Kidney (tissue), 13 donors: ENCODE measurements at regions not wholly inside any gene's neighbourhood (a gene's known extent, or its start where the extent isn't known, plus 50 kb on each side); places are given as distances from the start of the nearest gene placed in this dataset.
A peak's percentile ranks its signal among the peaks of the same experiment; 100 is the strongest.

Source experiments
- DNase-seq, 5 donors: peaks; one replicate each; pipeline ENCODE4 v3.0.0-alpha.2; 2013 to 2020
- FAIRE-seq: peaks from 2 replicates; lab custom pipeline; 2012; peaks lifted over from hg19 to GRCh38; lab: Jason Lieb, UNC
- H3K27ac ChIP-seq, 2 donors: one replicate each; pipeline ENCODE4 v1.7.0; 2013; ENCODE audit warnings: low read depth in 2 of 2, low read length in 2 of 2, inconsistent platforms in 1 of 2
- H3K27me3 ChIP-seq: one replicate; pipeline ENCODE4 v1.7.1; 2013; ENCODE audit warnings: low read length, inconsistent platforms; ENCODE audit not compliant: control insufficient read depth, insufficient read depth
- H3K36me3 ChIP-seq, 3 donors: one replicate each; pipeline versions ENCODE4 v1.7.0 to v1.7.1; 2013; ENCODE audit warnings: low read length in 3 of 3, control low read depth in 1 of 3, inconsistent platforms in 1 of 3; ENCODE audit not compliant: insufficient read depth in 3 of 3, control insufficient read depth in 2 of 3
- H3K4me1 ChIP-seq, 3 donors: one replicate each; pipeline versions ENCODE4 v1.7.0 to v1.7.1; 2013; ENCODE audit warnings: low read length in 3 of 3, inconsistent platforms in 1 of 3, low read depth in 1 of 3; ENCODE audit not compliant: control insufficient read depth in 2 of 3, insufficient read depth in 2 of 3
- H3K4me3 ChIP-seq, 3 donors: one replicate each; pipeline versions ENCODE4 v1.7.0 to v1.8.1; 2013; ENCODE audit warnings: low read length in 3 of 3, control low read depth in 1 of 3, inconsistent platforms in 1 of 3
- H3K9ac ChIP-seq, 3 donors: one replicate each; pipeline versions ENCODE4 v1.7.0 to v1.7.1; 2013; ENCODE audit warnings: low read length in 3 of 3, control low read depth in 1 of 3, inconsistent platforms in 1 of 3
- H3K9me3 ChIP-seq, 3 donors: one replicate each; pipeline versions ENCODE4 v1.7.0 to v1.7.1; 2013; ENCODE audit warnings: low read length in 3 of 3, control low read depth in 1 of 3, inconsistent platforms in 1 of 3; ENCODE audit not compliant: control insufficient read depth in 2 of 3, insufficient read depth in 1 of 3
- intact Hi-C: fragments of 100-400 bp; cut with DNase I; formaldehyde crosslinking; loops from one replicate; pipeline ENCODE4 v1.11.1; 2022
- TF ChIP-seq, protein P1 (sequence below): IDR thresholded peaks from 3 replicates; pipeline ENCODE4 v1.5.1; 2012; ENCODE audit warnings: mild to moderate bottlenecking, moderate library complexity, borderline replicate concordance; ENCODE audit not compliant: insufficient read depth; ENCODE audit errors: extremely low read depth
- donor health status: control.
- donor health status: control.
- donor health status: control.
- donor health status: control.
- donor health status: control.
- donor health status: DM: yes; HTN: yes; CAD: no.
- donor health status: Normal renal cell carcinoma (clear cell type).

DNA sequence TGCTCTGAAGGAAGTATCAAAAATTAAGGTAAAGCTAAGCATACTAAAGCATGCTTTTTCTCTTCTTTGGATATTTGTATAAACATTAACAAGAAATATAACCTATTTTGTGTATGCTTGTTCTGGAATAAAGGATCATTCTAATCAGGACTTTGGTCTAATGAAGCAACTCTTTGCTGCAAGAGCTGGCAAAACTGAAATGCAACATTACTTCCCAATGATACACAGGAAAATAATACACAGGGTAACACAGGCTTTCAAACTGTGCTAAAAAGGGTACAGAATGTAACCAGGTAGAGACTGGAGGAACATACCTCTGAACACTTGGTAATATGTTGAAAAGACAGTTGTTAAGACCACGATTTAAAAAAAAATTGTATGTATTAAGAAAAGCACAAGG, 222.5 kb upstream of the DIO2 start:
- Histone ChIP-seq H3K36me3 (no peaks in the 10 kb centered on the region), H3K4me1 (no peaks in the 10 kb centered on the region), H3K9ac (no peak overlapping the region), H3K27me3 (no peaks in the 10 kb centered on the region), H3K4me3 (no peak overlapping the region), H3K9me3 (no peaks in the 10 kb centered on the region), H3K27ac (no peak overlapping the region)
- TF ChIP-seq, protein P1, sequence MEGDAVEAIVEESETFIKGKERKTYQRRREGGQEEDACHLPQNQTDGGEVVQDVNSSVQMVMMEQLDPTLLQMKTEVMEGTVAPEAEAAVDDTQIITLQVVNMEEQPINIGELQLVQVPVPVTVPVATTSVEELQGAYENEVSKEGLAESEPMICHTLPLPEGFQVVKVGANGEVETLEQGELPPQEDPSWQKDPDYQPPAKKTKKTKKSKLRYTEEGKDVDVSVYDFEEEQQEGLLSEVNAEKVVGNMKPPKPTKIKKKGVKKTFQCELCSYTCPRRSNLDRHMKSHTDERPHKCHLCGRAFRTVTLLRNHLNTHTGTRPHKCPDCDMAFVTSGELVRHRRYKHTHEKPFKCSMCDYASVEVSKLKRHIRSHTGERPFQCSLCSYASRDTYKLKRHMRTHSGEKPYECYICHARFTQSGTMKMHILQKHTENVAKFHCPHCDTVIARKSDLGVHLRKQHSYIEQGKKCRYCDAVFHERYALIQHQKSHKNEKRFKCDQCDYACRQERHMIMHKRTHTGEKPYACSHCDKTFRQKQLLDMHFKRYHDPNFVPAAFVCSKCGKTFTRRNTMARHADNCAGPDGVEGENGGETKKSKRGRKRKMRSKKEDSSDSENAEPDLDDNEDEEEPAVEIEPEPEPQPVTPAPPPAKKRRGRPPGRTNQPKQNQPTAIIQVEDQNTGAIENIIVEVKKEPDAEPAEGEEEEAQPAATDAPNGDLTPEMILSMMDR, result no peak
- DNase-seq (no peak), FAIRE-seq (no peak)
- intact Hi-C loops, result no loop called here

DNA sequence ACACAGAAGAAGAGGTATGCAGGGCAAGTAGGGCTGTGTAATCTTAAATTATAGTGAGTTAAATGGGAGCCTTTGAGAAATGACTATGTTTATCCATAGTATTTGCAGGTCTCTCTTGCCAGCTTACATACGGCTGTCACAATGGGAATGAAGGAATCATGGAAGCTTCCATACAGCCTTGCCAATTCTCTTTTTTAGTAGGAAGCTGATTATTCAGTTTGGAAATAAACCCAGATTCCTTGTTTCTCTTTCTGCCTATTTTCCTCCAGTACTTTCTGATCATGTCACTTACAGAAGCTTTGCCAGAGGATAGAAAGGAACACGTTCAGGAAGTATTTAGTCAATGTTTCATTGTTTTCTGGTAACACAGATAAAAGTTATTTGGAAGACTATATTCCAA, 217.4 kb upstream of the DIO2 start:
- Histone ChIP-seq H3K27me3 (no peaks in the 10 kb centered on the region), H3K4me3 (no peak overlapping the region), H3K4me1 (no peaks in the 10 kb centered on the region), H3K27ac (no peak overlapping the region), H3K9me3 (no peaks in the 10 kb centered on the region), H3K9ac (no peak overlapping the region), H3K36me3 (no peaks in the 10 kb centered on the region)
- TF ChIP-seq, protein P1, result no peak
- no peak for FAIRE-seq
- DNase-seq, result no peak
- intact Hi-C loops, result no loop called here

DNA sequence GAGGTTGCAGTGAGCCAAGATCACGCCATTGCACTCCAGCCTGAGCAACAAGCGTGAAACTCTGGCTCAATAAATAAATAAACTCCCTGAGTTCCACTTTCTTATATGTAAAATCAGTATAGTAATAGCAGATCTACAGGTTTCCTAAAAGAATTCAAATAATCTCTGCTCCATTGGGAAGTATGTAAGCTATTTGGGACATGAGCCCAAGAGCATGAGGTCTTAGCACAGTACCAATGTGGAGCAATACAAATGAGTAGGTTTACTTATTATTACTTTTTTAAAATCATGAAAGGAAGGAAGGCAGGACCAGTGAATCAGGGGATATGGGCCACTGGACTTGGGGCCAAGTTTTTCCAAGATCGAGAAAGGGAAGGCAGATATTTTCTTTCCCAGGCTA, 216.9 kb upstream of the DIO2 start:
- Histone ChIP-seq H3K27ac (no peak overlapping the region), H3K4me3 (no peak overlapping the region), H3K9me3 (no peaks in the 10 kb centered on the region), H3K36me3 (no peaks in the 10 kb centered on the region), H3K9ac (no peak overlapping the region), H3K27me3 (no peaks in the 10 kb centered on the region), H3K4me1 (no peaks in the 10 kb centered on the region)
- intact Hi-C loops, result no loop called here
- FAIRE-seq (no peak), DNase-seq (no peak)
- TF ChIP-seq, protein P1, result no peak

DNA sequence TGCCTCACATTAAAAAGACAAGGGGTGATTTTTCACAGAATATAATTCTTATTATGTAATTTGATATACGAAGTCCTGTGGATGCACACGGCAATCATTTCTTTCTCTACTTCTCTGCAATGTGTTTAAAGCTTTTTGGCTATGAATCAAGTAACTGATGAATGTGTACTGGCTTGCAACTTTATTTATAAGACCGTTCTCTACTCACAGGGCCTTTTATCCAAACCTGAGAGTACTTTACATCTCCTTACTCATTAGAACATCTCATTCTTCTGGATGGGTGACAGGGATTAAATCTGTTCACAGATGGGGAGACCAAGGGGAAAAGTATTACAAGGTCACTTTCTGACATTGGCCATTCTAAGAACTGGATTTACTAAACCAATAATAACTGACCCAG, 215.8 kb upstream of the DIO2 start:
- Histone ChIP-seq H3K27ac (no peak overlapping the region), H3K36me3 (no peaks in the 10 kb centered on the region), H3K9ac (no peak overlapping the region), H3K9me3 (no peaks in the 10 kb centered on the region), H3K4me1 (no peaks in the 10 kb centered on the region), H3K4me3 (no peak overlapping the region), H3K27me3 (no peaks in the 10 kb centered on the region)
- DNase-seq (peak in 1 of 5 donors; percentile 3), FAIRE-seq (no peak)
- TF ChIP-seq, protein P1, result no peak
- intact Hi-C loops, result no loop called here
